A673 (cell line): ENCODE measurements at regions not wholly inside any gene's neighbourhood (a gene's known extent, or its start where the extent isn't known, plus 50 kb on each side); places are given as distances from the start of the nearest gene placed in this dataset.

Experiments used
- BruUV-seq: library from RNA; stranded (reverse); fragments of 400-500 nt; replicated peaks from 2 replicates; lab custom pipeline; 2021; lab: Mats Ljungman, UMichigan
- CTCF ChIA-PET: fragments of 300-600 bp; sonication (Branson Sonifier 250); formaldehyde crosslinking; loops from one replicate; lab custom pipeline; 2022; ENCODE audit warnings: antibody characterized with exemption; lab: Charles Lee
- POLR2A ChIA-PET: fragments of 300-600 bp; sonication (Branson Sonifier 250); formaldehyde crosslinking; loops from one replicate; lab custom pipeline; 2022; ENCODE audit warnings: antibody characterized with exemption; ENCODE audit not compliant: low non-redundant PET; lab: Charles Lee
- DNase-seq: peaks from one replicate; pipeline ENCODE4 v3.0.0-alpha.2; 2015; ENCODE audit warnings: low spot score
- H3K27ac ChIP-seq: fragments of 200-600 bp; sonication (generic); 2 replicates; pipeline ENCODE4 v1.5.1; 2016; ENCODE audit warnings: mixed run types, low read depth, mild to moderate bottlenecking, mixed read lengths, antibody characterized with exemption, low read length; ENCODE audit not compliant: poor library complexity, severe bottlenecking
- H3K27me3 ChIP-seq: fragments of 200-600 bp; sonication (generic); replicated peaks from 2 replicates; pipeline ENCODE4 v1.6.1; 2017; ENCODE audit warnings: mixed run types, low read depth, mild to moderate bottlenecking, mixed read lengths, antibody characterized with exemption, low read length; ENCODE audit not compliant: insufficient read depth, poor library complexity
- H3K36me3 ChIP-seq: fragments of 200-600 bp; sonication (generic); 2 replicates; pipeline ENCODE4 v1.6.1; 2016; ENCODE audit warnings: mixed run types, mild to moderate bottlenecking, mixed read lengths, antibody characterized with exemption, low read length; ENCODE audit not compliant: insufficient read depth, poor library complexity, severe bottlenecking
- H3K4me1 ChIP-seq: fragments of 200-600 bp; sonication (generic); 2 replicates; pipeline ENCODE4 v1.6.1; 2017; ENCODE audit warnings: mixed run types, mild to moderate bottlenecking, mixed read lengths, antibody characterized with exemption, low read length; ENCODE audit not compliant: insufficient read depth, poor library complexity, severe bottlenecking
- H3K4me3 ChIP-seq: fragments of 200-600 bp; sonication (generic); 2 replicates; pipeline ENCODE4 v1.5.1; 2016; ENCODE audit warnings: low read depth, mixed run types, mild to moderate bottlenecking, mixed read lengths, low read length; ENCODE audit not compliant: poor library complexity, severe bottlenecking
- H3K9me3 ChIP-seq: fragments of 200-600 bp; sonication (generic); 2 replicates; pipeline ENCODE4 v1.6.1; 2016; ENCODE audit warnings: mixed run types, low read depth, mild to moderate bottlenecking, mixed read lengths, antibody characterized with exemption, low read length; ENCODE audit not compliant: poor library complexity, severe bottlenecking
- EZH2 ChIP-seq: fragments of 200-600 bp; sonication (generic); IDR thresholded peaks from 2 replicates; pipeline ENCODE4 v1.6.1; 2017; ENCODE audit warnings: borderline replicate concordance, low read depth, mild to moderate bottlenecking, mixed read lengths, antibody characterized with exemption, low read length; ENCODE audit not compliant: poor library complexity, severe bottlenecking
- intact Hi-C: fragments of 100-400 bp; cut with micrococcal nuclease; formaldehyde crosslinking; loops from one replicate; pipeline ENCODE4 v1.10.0; 2022; ENCODE audit not compliant: unreplicated experiment
- TF ChIP-seq, protein P1 (sequence below): fragments of 300-800, 200-600 bp; sonication (generic); conservative IDR thresholded peaks from 2 replicates; pipeline ENCODE4 v1.5.1; 2017; ENCODE audit warnings: low read depth, mild to moderate bottlenecking, antibody characterized with exemption, low read length, moderate library complexity, mixed read lengths

DNA sequence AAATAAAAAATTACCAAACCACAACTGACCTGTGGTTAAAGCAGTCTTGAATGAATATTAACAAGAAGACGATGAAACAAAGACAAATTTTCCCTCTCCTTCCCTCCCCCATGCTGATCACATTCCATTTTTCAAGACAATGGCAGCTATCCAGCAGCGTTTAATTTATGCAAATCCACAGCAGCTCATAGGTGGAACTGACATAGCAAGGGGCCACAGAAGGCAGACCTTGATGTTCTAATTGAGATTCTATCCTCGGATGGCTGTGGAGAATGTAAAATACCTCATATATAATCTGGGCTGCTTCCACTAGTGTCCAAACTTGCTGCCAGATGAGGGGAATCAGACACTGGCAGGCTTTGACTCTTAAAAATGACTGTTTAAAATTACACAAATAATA, 211.5 kb downstream of the CHRDL1 start:
- DNase-seq: peak; percentile 36
- TF ChIP-seq, protein P1, sequence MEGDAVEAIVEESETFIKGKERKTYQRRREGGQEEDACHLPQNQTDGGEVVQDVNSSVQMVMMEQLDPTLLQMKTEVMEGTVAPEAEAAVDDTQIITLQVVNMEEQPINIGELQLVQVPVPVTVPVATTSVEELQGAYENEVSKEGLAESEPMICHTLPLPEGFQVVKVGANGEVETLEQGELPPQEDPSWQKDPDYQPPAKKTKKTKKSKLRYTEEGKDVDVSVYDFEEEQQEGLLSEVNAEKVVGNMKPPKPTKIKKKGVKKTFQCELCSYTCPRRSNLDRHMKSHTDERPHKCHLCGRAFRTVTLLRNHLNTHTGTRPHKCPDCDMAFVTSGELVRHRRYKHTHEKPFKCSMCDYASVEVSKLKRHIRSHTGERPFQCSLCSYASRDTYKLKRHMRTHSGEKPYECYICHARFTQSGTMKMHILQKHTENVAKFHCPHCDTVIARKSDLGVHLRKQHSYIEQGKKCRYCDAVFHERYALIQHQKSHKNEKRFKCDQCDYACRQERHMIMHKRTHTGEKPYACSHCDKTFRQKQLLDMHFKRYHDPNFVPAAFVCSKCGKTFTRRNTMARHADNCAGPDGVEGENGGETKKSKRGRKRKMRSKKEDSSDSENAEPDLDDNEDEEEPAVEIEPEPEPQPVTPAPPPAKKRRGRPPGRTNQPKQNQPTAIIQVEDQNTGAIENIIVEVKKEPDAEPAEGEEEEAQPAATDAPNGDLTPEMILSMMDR: no peak
- TF ChIP-seq EZH2: no peak
- Histone ChIP-seq H3K4me3 (no peak overlapping the region), H3K9me3 (no peaks in the 10 kb centered on the region), H3K4me1 (peaks cover 7% of the 10 kb centered on the region), H3K36me3 (no peaks in the 10 kb centered on the region), H3K27me3 (no peaks in the 10 kb centered on the region), H3K27ac (no peak overlapping the region)
- intact Hi-C loops: no loop called here
- BruUV-seq: no TSS peak
- ChIA-PET POLR2A (no interaction called here), CTCF (no interaction called here)

DNA sequence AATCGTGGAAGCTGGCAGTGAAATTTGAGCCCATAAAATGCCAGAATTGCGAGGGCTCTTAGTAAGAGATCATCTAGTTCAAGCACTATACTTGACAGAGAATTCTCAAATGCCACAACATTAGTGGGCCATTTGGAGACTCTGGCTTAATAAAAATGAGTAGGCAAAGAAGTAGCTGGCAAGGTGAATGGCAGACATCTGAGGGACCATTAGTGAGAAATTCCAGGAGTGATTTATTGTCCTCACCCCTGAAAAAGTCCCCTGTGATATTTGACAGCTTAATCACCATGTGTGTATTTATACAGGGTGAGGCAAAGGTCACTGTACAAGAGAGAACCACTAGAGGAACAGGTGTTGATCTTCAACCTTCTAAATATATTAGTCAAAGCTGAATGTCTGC, 207.5 kb downstream of the CHRDL1 start:
- H3K27me3 ChIP-seq: no peaks in the 10 kb centered on the region
- TF ChIP-seq EZH2: no peak
- TF ChIP-seq, protein P1: no peak
- CTCF ChIA-PET: no interaction called here
- H3K27ac ChIP-seq: no peak overlapping the region
- no TSS peak for BruUV-seq
- no peak for DNase-seq
- POLR2A ChIA-PET: no interaction called here
- intact Hi-C loops: no loop called here
- no peaks in the 10 kb centered on the region for H3K36me3 ChIP-seq
- no peaks in the 10 kb centered on the region for H3K9me3 ChIP-seq
- H3K4me3 ChIP-seq: no peak overlapping the region
- H3K4me1 ChIP-seq: peaks cover 7% of the 10 kb centered on the region

DNA sequence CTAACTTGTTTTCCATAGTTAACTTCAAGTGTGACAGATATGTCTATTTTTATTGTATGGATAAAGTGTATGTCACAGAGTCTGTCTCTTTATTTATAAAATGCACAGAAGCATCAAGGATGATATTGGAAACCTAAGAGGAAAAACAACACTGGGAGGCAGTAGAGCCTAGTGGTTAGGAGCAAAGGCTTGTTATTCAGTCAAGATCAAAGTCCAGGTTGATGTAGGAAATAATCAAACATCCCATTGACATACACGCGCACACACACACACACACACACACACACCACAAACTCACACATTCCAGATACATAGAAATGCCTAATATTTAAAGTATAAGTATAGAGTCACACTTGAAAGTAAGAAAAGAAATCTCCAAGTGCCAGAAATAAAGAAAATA, 206.8 kb downstream of the CHRDL1 start:
- Histone ChIP-seq H3K27ac (no peak overlapping the region), H3K9me3 (no peaks in the 10 kb centered on the region), H3K27me3 (no peaks in the 10 kb centered on the region), H3K36me3 (no peaks in the 10 kb centered on the region), H3K4me1 (peaks cover 7% of the 10 kb centered on the region), H3K4me3 (no peak overlapping the region)
- DNase-seq: no peak
- CTCF ChIA-PET: no interaction called here
- TF ChIP-seq EZH2: no peak
- TF ChIP-seq, protein P1: no peak
- POLR2A ChIA-PET: no interaction called here
- intact Hi-C loops: no loop called here
- no TSS peak for BruUV-seq
